GM12874 (cell line): ENCODE measurements at regions not wholly inside any gene's neighbourhood (a gene's known extent, or its start where the extent isn't known, plus 50 kb on each side); places are given as distances from the start of the nearest gene placed in this dataset.

Experiments used
- CTCF ChIP-seq: IDR thresholded peaks from 2 replicates; pipeline ENCODE4 v1.5.1; 2011; ENCODE audit warnings: low read depth, mild to moderate bottlenecking, control low read depth, low read length, moderate library complexity; ENCODE audit not compliant: insufficient read depth

GRCh38 chr5:5885782-5886181 lies 463.3 kb downstream of the ICE1 start:
- TF ChIP-seq CTCF, result no peak

GRCh38 chr5:5884593-5884992 lies 462.1 kb downstream of the ICE1 start:
- no peak for TF ChIP-seq CTCF

GRCh38 chr5:5883562-5883961 lies 461.1 kb downstream of the ICE1 start:
- TF ChIP-seq CTCF, result no peak

GRCh38 chr5:5883146-5883545 lies 460.7 kb downstream of the ICE1 start:
- no peak for TF ChIP-seq CTCF

- TF ChIP-seq CTCF, result no peak
Observed at GRCh38 chr5:5882706-5883105, 460.2 kb downstream of the ICE1 start.

GRCh38 chr5:5881294-5881693 lies 458.8 kb downstream of the ICE1 start:
- TF ChIP-seq CTCF, result peak; percentile 52; the same call in 1 of the 2 replicates

- TF ChIP-seq CTCF, result no peak
Observed at GRCh38 chr5:5880077-5880763, 457.7 kb downstream of the ICE1 start.
